GM21619 (cell line): ENCODE measurements at regions not wholly inside any gene's neighbourhood (a gene's known extent, or its start where the extent isn't known, plus 50 kb on each side); places are given as distances from the start of the nearest gene placed in this dataset.
"Not testable (repeated sequence)": the region's sequence is repeated elsewhere in the genome, so short reads cannot be mapped to it uniquely, and the experiment has no call there.

ENCODE experiments used
- ATAC-seq: cut with Tn5 transposase; IDR thresholded peaks from one replicate; pipeline ENCODE4 v1.9.1; 2021; ENCODE audit not compliant: unreplicated experiment

DNA sequence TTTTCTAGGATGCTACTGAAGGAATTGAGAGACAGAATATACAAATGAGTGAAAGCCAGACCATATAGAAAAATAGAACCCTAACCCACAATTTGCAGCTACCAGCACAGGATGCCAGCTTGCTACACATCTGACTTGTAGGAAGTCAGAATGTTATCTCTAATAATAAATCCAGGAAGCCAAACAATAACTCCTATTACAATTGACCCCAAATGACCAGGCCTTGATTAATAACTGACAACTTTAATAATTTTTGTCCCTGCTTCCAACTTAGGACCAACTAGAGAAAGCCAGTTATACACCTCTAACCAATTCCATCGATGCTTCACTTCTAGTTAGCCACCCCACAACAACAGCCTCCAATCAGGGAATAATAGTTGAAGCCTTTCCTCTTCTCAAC is 193.4 kb downstream of the CASP12 start:
- ATAC-seq, result no peak

DNA sequence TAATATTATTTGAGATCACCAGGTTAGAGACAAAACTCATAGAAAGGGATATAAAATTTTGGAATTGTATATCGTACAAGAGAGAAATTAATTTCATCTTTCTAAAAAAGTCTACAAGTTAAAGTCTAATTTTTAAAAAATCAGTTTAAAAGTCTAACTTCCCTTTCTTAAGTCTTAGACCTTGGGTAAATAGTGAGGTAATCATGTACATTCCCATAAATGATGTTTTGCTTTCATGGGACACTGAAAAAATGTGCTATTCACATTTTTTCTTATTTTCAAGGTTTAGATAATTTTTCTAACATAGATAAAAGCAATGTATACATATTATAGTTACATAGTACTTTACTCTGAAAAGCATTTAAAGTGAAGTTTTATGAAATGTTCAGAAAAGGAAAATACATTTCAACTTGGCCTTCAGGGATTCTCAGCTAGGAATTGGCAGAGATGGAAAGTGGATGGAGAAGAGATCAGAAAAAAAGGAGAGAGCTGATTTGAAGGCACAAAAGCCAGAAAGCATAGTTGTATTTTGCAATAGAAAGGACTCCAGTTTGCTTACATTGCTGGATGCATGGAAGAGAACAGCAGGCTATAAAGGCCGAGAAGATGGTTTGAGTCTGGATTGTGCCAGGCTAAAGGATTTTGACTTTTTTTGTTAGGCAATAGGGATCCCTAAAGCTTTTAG is 194.0 kb downstream of the CASP12 start:
- ATAC-seq, result no peak

DNA sequence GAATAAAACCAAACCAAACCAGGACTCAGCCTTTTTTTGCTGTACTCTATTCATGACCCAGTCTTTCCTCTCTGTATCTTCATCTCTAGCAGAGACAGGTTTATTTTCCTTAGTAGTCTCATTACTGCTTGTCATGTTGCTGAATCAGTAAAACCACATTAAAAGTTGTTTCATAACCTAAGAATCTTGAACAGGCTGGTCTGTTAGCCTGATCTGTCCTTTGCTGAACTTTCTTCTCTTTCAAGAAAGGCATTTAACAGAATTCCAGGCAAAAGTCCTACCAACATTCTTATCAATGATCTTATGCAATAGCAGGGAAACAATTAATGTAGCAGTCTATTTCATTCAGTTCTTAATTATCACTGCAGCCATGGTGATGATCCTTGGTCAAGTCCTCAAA is 197.7 kb downstream of the CASP12 start:
- ATAC-seq, result no peak

DNA sequence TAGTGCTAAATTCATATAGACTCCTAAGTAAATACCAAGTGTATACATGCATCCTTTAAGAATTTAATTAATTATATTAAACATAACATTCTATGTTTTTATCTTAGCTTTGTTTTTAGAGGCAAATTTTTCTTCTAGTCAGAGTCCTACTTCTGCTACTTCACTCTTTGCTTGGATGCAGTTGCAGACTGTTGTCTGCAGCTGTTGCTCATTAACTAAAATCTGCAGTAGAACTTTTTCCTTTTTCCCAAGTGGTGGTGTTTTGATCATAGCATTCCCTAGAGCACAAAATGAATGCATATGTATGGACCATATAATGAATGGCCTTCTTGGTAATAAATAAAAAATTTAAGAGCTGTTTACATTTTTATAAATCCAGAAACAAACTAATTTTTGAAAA is 198.3 kb downstream of the CASP12 start:
- no peak for ATAC-seq

DNA sequence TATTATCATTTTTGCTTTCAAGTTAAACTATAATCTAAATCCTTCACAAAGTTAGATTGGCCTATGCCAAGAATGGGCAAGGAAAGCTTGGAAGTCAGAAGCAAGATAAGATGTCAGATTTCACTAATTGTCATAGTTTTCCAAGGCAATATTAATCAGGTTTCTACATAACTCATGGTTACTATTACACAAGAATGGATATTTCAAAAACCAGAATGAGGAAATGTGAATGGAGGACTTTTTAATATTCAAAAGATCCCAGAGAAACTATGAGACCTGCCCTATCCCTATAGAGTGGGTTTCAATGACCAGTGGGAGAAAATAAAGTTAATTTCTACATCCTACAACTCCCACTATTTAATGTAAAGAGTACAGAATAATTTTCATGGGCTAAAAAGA is 203.2 kb downstream of the CASP12 start:
- ATAC-seq, result no peak

DNA sequence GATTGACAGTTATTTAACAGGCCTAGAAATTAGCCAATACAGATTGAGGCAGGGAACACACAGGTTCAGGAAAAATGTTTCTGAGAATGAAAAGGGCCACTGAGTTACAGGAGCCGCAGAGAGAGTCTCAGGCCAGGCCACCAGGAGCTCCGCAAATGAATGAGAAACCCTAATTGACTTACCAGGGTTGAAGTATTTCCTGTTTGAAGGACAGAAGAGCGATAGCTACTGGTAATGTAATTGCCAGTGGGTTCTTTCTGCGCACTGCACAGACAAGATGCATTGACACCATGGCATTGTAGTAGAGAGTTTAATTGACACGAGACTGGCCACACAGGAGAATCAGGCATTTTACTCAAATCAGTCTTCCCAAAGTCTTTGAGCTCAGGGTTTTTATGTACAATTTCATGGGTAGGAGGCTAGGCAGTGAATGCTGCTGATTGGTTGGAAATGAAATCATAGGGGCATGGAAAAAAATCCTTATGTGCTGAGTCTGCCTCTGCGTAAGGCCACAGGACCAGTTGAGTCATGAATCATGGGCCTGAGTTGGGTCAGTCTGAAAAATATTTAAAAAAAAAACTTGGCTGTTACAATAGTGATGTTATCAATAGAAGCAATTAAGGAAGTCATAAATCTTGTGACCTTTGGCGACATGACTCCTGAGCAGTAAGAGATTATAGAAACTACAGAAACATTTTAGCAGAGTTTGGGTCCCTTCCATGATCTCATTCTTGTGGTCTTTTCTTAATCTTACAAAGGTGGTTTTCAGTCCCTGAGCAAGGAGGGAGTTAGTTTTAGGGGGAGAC is 203.8 kb downstream of the CASP12 start:
- ATAC-seq, result no peak

DNA sequence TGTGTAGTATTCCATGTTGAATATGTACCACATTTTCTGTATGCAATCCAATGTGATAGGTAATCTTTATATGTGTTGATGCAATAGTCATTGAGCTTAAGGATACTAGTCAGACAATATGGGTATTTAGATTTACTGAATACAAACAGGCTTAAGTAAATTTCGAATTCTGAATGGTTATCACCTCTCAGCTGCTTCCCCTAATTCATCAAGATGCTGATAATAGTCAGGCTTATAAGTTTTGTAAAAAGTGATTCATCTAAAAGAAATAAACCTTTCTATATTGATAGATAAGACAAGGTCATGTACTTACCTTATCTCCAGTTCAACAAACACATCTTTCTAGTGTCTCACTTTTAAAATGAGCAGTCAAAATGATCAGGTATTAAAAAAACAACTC is 205.5 kb downstream of the CASP12 start:
- no peak for ATAC-seq

DNA sequence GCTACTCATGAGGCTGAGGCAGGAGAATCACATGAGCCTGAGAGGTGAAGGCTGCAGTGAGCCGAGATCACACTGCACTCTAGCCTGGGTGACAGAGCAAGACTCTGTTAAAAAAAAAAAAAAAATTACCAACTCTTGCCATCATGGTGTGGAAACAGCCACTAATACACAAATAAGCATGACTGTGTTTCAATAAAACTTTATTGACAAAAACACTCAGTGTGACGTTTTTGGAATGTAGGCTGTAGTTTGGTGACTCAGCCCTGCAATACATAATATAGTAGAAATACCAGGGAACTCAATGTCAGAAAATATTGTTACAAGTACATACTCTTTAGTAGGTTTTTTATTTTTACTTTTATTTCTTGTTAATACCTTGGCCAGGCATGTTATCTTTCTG is 207.1 kb downstream of the CASP12 start:
- no peak for ATAC-seq

DNA sequence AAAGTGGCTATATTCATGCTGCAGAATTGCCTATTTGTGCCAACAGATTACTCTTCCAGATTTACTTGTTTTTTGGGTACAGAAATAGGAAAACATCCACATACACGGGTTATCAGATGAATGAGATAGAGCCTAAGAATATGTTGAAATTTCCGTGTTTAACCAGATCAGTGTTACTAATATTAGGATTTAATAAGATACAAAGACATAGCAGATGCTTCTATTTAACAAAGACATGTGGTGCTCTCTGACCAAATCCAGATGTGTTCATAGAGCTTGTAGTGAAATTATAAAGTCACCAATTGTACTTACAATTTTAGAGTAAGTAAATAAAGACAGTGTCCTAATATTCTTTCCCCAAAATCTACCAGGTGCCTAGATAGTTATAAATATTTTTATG is 208.0 kb downstream of the CASP12 start:
- no peak for ATAC-seq

DNA sequence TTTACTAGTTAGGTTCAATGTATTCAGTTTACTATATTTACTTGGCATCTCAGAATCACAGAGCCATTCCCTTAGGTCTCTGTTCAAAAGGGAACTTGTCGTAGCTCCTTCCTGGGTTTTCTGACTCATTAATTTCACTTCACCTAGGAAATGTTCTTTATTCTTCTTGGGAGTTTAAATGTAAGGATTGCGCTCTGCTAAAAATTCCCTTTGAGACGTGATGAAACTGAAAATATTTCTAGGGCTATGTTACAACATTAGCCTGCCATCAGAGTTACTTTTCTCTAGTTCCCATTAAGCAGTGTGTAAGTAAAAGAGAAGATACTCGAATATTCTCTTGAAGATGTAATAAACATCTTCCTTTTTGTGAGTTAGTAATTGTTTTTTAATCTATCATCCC is 209.5 kb downstream of the CASP12 start:
- no peak for ATAC-seq

DNA sequence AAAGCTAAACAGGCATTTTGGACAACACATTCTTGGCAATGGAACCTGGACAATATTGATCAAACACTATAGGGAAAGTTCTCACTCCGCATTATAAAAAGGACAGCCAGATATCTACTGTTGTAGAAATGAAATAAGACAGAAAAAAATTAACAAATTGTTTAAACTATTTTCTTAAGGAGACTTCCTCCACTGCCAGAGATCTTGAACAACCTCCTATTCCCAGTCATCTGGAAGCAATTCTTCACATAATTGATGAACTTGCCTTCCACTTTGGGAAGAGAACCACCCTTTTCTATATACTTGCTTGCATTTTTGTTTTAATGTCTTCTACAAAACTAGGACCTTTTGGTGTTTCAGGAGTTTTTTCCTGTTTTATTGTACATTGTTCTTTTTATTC is 216.1 kb downstream of the CASP12 start:
- no peak for ATAC-seq

DNA sequence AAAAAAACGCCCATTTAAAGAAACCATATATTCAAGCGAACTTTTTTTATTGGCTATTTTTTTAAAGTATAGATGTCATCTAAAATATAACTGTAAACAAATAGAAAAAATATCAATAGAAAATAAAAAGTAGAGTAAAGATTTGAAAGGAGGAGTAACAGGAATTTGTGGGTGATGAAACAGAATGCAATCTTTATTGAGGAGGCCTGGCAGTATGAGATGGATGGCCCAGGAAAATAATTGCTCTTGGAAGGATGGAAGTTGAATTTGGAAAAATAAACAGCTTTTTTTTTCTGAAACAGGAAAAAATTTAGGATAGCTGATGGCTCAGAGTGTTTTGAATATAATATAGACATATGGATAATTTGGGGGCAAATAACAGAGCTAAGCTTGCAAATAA is 219.0 kb downstream of the CASP12 start:
- no peak for ATAC-seq

DNA sequence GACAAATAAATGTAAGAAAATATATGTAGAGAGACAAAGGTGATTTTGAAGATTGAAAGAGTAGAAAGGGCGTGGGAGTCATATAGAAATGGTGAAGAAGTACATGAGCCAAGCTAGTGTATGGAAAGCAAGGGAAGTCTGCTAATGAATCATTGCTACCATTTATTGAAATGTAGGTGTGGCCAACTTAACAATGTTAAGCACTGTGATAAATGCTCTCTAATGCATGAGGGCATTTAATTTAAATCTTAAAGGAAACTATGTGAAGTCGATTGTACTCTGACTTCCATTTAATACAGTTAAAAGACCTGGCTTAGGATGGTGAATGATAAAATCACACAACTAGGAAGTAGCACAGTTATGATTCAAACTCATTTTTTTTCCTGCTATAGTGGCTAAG is 219.9 kb downstream of the CASP12 start:
- ATAC-seq, result no peak

DNA sequence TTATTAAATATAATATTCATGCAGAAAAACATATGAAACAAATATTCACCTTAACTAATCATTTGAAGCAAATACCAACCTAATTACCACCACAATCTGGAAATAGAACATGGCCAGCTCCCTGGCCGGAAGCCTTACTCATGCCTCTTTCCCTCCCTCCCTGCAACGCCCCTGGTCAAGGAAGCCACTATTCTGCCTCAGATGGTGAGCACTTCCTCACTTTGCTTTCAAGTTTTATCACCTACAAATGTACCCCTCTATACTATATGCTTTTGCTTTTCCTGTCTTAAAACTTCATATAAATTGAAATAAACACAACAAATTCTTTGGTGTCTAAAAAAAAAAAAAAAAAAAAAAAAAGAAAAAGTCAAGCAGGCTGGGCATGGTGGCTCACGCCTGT is 221.2 kb downstream of the CASP12 start:
- ATAC-seq, result not testable (repeated sequence)

DNA sequence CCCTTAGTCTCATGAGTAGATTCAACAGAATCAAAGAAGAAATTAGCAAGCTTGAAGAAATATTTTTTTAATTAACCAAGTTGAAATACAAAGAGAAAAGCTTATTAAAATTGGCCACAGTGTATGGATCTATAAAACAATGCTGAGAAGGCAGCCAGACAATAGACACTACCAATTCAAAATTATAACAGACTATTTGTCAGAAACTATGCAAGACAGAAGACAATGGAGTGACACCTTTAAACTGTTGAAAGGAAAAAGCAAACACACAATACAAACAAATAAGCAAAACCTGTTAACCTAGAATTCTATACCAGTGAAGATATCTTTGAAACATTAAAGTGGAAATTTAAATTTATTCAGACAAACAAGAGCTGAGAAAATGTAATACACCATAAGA is 225.4 kb downstream of the CASP12 start:
- ATAC-seq, result no peak

DNA sequence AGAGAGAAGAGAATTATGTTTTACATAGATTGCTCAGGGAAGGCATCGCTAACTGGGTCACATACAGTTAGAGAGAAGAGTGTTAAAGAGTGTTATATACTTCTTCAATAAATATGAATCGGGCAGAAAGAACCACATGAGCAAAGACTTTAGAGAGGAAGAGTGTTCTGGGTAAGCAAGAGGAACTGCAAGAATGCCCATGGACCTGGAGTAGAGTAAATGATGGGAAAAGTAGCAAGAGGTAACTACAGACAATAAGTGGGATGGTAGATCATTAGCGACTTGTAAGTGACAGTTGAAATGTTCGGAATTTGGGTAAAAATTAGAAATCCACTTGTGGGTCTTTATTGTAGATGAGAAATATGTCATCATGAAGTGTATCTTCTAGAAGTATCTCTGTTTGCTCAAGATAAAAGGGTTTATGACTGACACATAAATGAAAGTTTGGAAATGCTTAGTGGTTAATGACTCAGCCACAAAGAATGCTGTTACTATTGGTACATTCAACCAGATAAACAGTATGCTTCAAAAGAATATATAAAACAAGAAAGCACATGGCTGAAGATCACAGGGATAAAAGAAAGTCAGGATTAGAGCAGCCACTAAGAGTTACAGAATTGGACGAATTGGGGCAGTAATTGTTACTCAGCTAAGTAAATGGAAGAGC is 229.3 kb downstream of the CASP12 start:
- ATAC-seq, result no peak

DNA sequence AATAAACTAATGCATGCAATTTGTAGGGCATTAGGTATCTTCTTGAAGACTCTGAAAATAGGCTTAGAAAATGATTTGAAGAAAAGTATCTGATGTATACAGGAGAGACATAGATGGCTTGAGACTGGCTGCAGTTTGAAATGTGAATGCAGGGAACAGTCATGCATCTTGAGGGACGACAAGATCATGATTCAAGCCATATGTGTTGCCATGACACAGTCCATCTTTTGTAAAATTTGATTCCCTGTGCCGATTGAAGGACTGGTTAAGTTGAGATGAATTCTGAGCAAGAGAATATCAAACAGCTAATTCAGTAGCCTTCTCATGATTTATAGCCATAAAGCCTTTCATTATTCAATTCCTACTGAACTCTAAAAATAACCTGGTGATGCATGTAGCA is 231.6 kb downstream of the CASP12 start:
- ATAC-seq, result no peak

DNA sequence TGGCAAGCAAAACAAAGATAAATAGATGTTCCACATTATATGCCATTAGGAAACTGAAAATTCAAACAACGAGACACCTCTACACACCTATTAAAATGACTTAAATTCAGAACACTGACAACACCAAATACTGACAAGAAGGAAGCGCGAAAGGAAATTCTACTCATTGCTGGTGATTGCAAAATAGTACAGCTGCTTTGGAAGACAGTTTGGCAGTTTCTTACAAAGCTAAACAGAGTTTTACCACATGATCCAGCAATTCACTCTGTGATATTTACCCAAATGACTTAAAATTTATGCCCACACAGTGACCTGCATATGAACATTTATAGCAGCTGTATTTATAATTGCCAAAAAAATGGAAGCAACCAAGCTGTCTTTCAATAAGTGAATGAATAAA is 232.6 kb downstream of the CASP12 start:
- ATAC-seq, result no peak

DNA sequence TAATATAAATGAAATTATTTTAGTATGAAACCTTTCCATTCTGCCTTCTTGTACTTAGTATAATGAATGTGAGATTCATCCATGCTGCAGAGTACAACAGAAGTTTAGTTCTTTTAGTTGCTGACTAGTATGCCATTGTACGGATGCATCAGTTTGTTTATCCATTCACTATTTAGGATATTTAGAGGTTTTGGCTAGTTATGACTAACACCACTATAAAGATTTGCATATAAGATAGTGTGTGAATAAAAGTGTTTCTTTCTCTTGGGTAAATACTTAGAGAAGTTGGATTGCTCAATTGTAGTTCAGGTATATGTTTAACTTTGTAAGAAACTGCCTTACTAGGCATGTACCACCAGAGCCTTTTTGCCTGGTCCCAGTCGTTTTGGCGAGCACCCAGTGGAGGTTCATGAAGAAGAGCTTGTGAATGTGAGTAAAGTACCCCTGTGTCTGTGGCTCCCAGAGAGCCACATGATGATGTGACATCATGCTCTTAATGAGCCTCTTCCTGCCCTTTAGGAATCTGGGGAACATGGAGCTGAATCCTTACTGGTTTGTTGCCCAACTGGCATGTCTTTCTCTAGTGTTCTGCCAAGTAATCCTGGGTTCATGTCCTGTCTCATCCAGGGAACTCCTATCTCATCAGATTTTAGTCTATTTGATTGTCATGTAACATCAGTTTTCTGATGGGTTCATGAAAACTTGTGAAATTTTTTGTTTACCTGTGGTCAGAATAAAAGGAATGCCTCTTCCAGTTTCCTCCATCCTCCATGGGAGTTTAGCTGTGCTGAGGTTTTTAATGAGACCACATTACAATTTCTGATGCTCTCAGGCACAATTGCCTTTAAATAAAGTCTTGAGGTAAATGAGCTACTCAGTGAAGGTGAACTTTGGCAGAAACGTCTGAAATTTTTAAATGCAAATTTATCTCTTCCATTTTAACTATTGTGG is 234.8 kb downstream of the CASP12 start:
- ATAC-seq, result no peak

DNA sequence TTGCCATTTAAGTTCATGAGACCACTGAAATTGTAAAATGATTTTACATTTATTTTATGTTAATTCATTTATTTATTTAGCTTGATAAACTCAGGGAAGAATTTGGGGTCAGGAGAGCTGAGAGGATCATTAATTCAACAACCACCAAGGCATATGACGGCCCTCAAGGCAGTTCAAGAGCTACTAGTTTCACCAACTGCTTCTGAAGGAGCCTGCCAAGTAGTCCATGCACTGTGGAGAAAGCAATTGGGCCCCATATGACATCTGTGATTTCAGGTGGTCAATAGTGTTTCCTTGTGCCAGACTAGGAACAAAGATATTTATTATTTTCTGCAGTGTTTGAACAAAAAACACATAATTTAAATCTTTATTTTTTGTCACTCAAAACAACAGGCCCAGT is 236.4 kb downstream of the CASP12 start:
- ATAC-seq, result no peak

DNA sequence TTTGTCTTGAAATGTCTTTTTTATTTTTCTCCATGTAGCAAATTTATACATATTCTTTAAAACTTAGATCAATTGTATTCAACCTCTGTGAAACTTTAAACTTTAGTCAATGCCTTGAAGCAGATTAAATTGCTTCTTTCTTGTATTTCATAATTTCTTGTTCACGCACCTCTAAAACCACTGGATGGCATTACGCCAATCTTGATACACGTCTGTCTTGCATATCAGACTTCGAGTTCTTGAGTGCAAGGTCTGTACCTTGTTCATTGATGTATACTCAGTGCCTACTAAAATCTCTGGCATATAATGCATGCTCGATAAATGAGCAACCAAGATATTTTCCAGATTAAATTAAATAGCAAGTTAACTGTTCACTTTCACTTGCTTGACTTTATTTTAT is 236.8 kb downstream of the CASP12 start:
- ATAC-seq, result no peak
